ENCODE measurements at regions not wholly inside any gene's neighbourhood (a gene's known extent, or its start where the extent isn't known, plus 50 kb on each side); places are given as distances from the start of the nearest gene placed in this dataset.
"Not testable (repeated sequence)": the region's sequence is repeated elsewhere in the genome, so short reads cannot be mapped to it uniquely, and the experiment has no call there.

GRCh38 chr9:63785059-63785458, 1500.0 kb downstream of the FOXD4L5 start:
- H3K4me3 ChIP-seq (ENCODE audit: insufficient read depth, low read depth, low read length); H3K4me2 ChIP-seq (ENCODE audit: low read depth, low read length); H3K36me3 ChIP-seq (ENCODE audit: control insufficient read depth, insufficient read depth, low read length); H2AFZ ChIP-seq (replicated peaks; ENCODE audit: low read length, poor library complexity); H2BK5ac ChIP-seq (ENCODE audit: low read depth, low read length, poor library complexity, severe bottlenecking); H4K20me1 ChIP-seq (ENCODE audit: insufficient read depth, low read length); H3K14ac ChIP-seq (replicated peaks; ENCODE audit: low read depth, low read length); POLR2A ChIA-PET (ENCODE audit: unreplicated experiment); CTCF ChIA-PET; H4K8ac ChIP-seq (ENCODE audit: low read depth in 2 of 2, low read length in 2 of 2); dilution Hi-C loops (cut with HindIII; ENCODE audit: low sequenced_read_pairs, unreplicated experiment); H2BK20ac ChIP-seq (ENCODE audit: low read depth, low read length); H3K4ac ChIP-seq (ENCODE audit: low read depth, low read length); DNase-seq; intact Hi-C loops (cut with micrococcal nuclease); H2AK5ac ChIP-seq (ENCODE audit: low read depth, low read length); BruUV-seq (replicated peaks); H3K27ac ChIP-seq (ENCODE audit: insufficient read depth, low read length); H3K18ac ChIP-seq (ENCODE audit: low read depth, low read length); H3K9me1 ChIP-seq (ENCODE audit: insufficient read depth, low read length); H4K91ac ChIP-seq (ENCODE audit: insufficient read depth, low read depth, low read length); H3K56ac ChIP-seq (ENCODE audit: extremely low read depth, insufficient read depth, low read length); H3K23ac ChIP-seq (ENCODE audit: low read depth, low read length); H3K4me1 ChIP-seq (ENCODE audit: control insufficient read depth, insufficient read depth, low read length); H4K5ac ChIP-seq (ENCODE audit: low read depth, low read length); H2BK120ac ChIP-seq (ENCODE audit: low read depth, low read length); H3K9ac ChIP-seq (ENCODE audit: low read depth, low read length); H3K79me1 ChIP-seq (ENCODE audit: low read depth in 1 of 2, low read length in 2 of 2); H3K9me3 ChIP-seq (ENCODE audit: control insufficient read depth, insufficient read depth, low read length); H2BK15ac ChIP-seq (ENCODE audit: low read depth, low read length); H3K27me3 ChIP-seq (ENCODE audit: control insufficient read depth, insufficient read depth, low read length); H2AK9ac ChIP-seq (replicated peaks; ENCODE audit: low read depth, low read length, poor library complexity); in situ Hi-C loops (cut with MboI; ENCODE audit: low sequenced_read_pairs); ATAC-seq (ENCODE audit: low read depth): not testable (repeated sequence)
- WGBS, 2 experiments (ENCODE audit: extremely low coverage in 2 of 2, insufficient read length in 1 of 2) = 50% methylated on average over 4 of the region's 15 CpGs; no CpG with 5 or more reads in 1 of the 2 experiments

- CTCF ChIA-PET; H3K18ac ChIP-seq (ENCODE audit: low read depth, low read length); H3K36me3 ChIP-seq (ENCODE audit: control insufficient read depth, insufficient read depth, low read length); H2AK5ac ChIP-seq (ENCODE audit: low read depth, low read length); dilution Hi-C loops (cut with HindIII; ENCODE audit: low sequenced_read_pairs, unreplicated experiment); H3K79me1 ChIP-seq (ENCODE audit: low read depth in 1 of 2, low read length in 2 of 2); H3K9ac ChIP-seq (ENCODE audit: low read depth, low read length); H3K9me3 ChIP-seq (ENCODE audit: control insufficient read depth, insufficient read depth, low read length); intact Hi-C loops (cut with micrococcal nuclease); H2BK15ac ChIP-seq (ENCODE audit: low read depth, low read length); H2BK5ac ChIP-seq (ENCODE audit: low read depth, low read length, poor library complexity, severe bottlenecking); H4K5ac ChIP-seq (ENCODE audit: low read depth, low read length); H3K4ac ChIP-seq (ENCODE audit: low read depth, low read length); H3K4me2 ChIP-seq (ENCODE audit: low read depth, low read length); H3K14ac ChIP-seq (replicated peaks; ENCODE audit: low read depth, low read length); H3K27me3 ChIP-seq (ENCODE audit: control insufficient read depth, insufficient read depth, low read length); H3K4me3 ChIP-seq (ENCODE audit: insufficient read depth, low read depth, low read length); H3K9me1 ChIP-seq (ENCODE audit: insufficient read depth, low read length); H4K8ac ChIP-seq (ENCODE audit: low read depth in 2 of 2, low read length in 2 of 2); H4K91ac ChIP-seq (ENCODE audit: insufficient read depth, low read depth, low read length); H3K27ac ChIP-seq (ENCODE audit: insufficient read depth, low read length); ATAC-seq (ENCODE audit: low read depth); H3K4me1 ChIP-seq (ENCODE audit: control insufficient read depth, insufficient read depth, low read length); POLR2A ChIA-PET (ENCODE audit: unreplicated experiment); H2BK20ac ChIP-seq (ENCODE audit: low read depth, low read length); H4K20me1 ChIP-seq (ENCODE audit: insufficient read depth, low read length); H3K56ac ChIP-seq (ENCODE audit: extremely low read depth, insufficient read depth, low read length); in situ Hi-C loops (cut with MboI; ENCODE audit: low sequenced_read_pairs); H2AK9ac ChIP-seq (replicated peaks; ENCODE audit: low read depth, low read length, poor library complexity); DNase-seq; H2AFZ ChIP-seq (replicated peaks; ENCODE audit: low read length, poor library complexity); BruUV-seq (replicated peaks); H3K23ac ChIP-seq (ENCODE audit: low read depth, low read length); H2BK120ac ChIP-seq (ENCODE audit: low read depth, low read length): not testable (repeated sequence)
- WGBS, 2 experiments (ENCODE audit: extremely low coverage in 2 of 2, insufficient read length in 1 of 2) = no CpG with 5 or more reads among the region's 21 CpGs
These were observed 1500.6 kb downstream of the FOXD4L5 start for GRCh38 chr9:63784421-63784820.
